T-helper 17 cell (primary cell): ENCODE measurements at regions not wholly inside any gene's neighbourhood (a gene's known extent, or its start where the extent isn't known, plus 50 kb on each side); places are given as distances from the start of the nearest gene placed in this dataset.

Source experiments
- ATAC-seq: fragments of 150-1000 bp; cut with Tn5 transposase; 2 replicates; pipeline ENCODE4 v1.10.0; 2021; ENCODE audit warnings: mild to moderate bottlenecking, moderate library complexity
- DNase-seq, 3 donors: peaks; one replicate each; pipeline versions ENCODE4 v3.0.0 to v3.0.0-alpha.2; 2020 to 2021
- H3K9me3 ChIP-seq: one replicate; pipeline ENCODE4 v1.7.0; 2013; ENCODE audit warnings: low read length, mild to moderate bottlenecking; ENCODE audit not compliant: control insufficient read depth, poor library complexity, severe bottlenecking
- H3K27ac Mint-ChIP-seq: one replicate; pipeline ENCODE4 v1.8.0; 2022; ENCODE audit warnings: mild to moderate bottlenecking, moderate library complexity, mixed read lengths
- H3K27me3 Mint-ChIP-seq: one replicate; pipeline ENCODE4 v1.8.0; 2022; ENCODE audit warnings: mixed read lengths
- H3K36me3 Mint-ChIP-seq: one replicate; pipeline ENCODE4 v1.8.0; 2022; ENCODE audit warnings: low read depth, mixed read lengths
- H3K4me1 Mint-ChIP-seq: one replicate; pipeline ENCODE4 v1.8.0; 2022; ENCODE audit warnings: mild to moderate bottlenecking, mixed read lengths
- H3K4me3 Mint-ChIP-seq: one replicate; pipeline ENCODE4 v1.8.0; 2022; ENCODE audit warnings: mild to moderate bottlenecking, moderate library complexity, mixed read lengths

DNA sequence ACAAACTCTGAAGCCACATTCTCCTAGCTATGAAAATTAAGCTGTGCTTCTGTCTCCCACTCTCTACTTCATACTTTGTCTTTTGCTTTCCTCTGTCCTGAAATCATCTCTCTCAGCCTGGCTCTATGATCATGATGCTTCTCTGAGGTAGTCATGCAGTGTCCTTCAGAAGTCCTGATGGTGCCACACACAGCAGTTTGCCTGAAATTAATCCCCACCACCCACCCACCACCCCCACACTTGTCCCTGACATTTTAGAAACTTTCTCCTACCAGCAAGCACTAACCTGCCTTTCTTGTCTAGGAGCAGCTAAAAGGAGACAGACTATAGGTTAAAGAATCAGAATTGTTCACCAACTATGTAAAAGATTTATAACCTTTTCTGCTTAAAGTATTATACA lies 282.2 kb upstream of the FAM174A start:
- no peaks in the 10 kb centered on the region for H3K9me3 ChIP-seq
- Mint-ChIP-seq H3K36me3 (no peaks in the 10 kb centered on the region), H3K27ac (no peak overlapping the region), H3K27me3 (no peaks in the 10 kb centered on the region), H3K4me3 (no peak overlapping the region), H3K4me1 (no peaks in the 10 kb centered on the region)
- ATAC-seq (no peak), DNase-seq (no peak)

DNA sequence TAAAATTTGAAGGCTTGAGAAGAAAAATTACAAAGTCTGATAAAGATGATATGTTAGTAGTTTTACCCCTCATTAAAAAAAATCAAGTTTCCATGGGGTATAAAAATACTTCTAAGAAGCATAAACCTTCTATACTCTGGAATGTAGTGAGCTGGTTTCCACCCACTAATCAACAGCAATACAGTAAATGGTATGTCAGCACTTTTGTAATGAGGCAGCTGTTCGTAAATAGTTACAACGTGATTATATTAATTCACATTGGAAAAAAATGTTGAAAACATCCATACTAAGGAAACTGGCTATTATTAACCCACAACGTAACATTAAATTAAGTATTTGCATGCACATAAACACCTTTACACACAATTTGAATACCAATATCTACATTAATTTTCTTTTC lies 283.1 kb upstream of the FAM174A start:
- ATAC-seq: no peak

DNA sequence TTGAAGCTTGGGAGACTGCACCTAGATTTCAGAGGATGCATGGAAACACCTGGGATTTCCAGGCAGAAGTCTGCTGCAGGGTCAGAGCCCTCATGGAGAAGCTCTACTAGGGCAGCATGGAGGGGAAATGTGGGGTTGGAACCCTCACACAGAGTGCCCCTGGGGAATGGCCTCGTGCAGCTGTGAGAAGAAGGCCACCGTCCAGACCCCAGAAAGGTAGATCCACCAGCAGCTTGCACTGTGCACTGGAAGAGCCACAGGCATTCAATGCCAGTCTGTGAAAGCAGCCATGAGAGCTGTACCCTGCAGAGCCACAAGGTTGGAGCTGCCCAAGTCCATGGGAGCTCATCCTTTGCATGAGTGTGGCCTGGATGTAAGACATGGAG lies 285.3 kb upstream of the FAM174A start:
- no peaks in the 10 kb centered on the region for H3K27me3 Mint-ChIP-seq
- no peaks in the 10 kb centered on the region for H3K9me3 ChIP-seq
- no peak overlapping the region for H3K4me3 Mint-ChIP-seq
- H3K36me3 Mint-ChIP-seq: no peaks in the 10 kb centered on the region
- no peak for ATAC-seq
- no peaks in the 10 kb centered on the region for H3K4me1 Mint-ChIP-seq
- no peak for DNase-seq
- H3K27ac Mint-ChIP-seq: no peak overlapping the region

More for the DNA sequence above, 283.1 kb upstream of the FAM174A start:
- no peak overlapping the region for H3K4me3 Mint-ChIP-seq
- no peaks in the 10 kb centered on the region for H3K27me3 Mint-ChIP-seq
- H3K36me3 Mint-ChIP-seq: no peaks in the 10 kb centered on the region
- no peaks in the 10 kb centered on the region for H3K9me3 ChIP-seq
- DNase-seq: no peak
- H3K27ac Mint-ChIP-seq: no peak overlapping the region
- H3K4me1 Mint-ChIP-seq: no peaks in the 10 kb centered on the region

DNA sequence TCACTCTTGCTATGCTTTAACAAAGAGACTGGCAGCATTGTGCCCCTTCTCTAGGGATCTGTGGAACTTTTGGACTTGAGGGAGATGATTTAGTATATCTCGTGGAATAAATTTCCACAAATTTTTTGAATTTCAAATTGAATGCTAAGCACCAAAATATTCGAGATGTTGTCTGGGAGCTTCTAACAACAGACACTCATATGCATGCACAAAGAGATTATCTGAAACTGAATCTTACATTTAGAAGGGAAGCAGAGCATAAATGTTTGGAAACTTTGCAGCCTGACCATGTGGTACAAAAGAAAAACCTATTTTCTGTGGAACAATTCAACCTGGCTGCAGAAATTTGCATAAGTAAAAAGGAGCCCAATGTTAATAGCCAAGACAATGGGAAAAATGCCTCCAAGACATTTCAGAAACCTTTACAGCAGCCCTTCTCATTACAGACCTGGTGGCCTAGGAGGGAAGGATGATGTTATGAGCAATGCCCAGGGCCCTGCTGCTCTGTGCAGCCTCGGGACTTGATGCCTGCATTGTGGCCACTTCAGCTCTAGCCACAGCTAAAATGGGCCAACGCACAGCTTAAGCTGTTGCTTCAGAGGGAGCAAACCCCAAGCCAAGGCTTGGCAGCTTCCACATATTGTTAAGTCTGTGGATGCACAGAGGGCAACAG lies 285.8 kb upstream of the FAM174A start:
- DNase-seq: no peak
- no peaks in the 10 kb centered on the region for H3K36me3 Mint-ChIP-seq
- no peak overlapping the region for H3K4me3 Mint-ChIP-seq
- no peaks in the 10 kb centered on the region for H3K4me1 Mint-ChIP-seq
- H3K9me3 ChIP-seq: no peaks in the 10 kb centered on the region
- no peaks in the 10 kb centered on the region for H3K27me3 Mint-ChIP-seq
- ATAC-seq: no peak
- no peak overlapping the region for H3K27ac Mint-ChIP-seq

DNA sequence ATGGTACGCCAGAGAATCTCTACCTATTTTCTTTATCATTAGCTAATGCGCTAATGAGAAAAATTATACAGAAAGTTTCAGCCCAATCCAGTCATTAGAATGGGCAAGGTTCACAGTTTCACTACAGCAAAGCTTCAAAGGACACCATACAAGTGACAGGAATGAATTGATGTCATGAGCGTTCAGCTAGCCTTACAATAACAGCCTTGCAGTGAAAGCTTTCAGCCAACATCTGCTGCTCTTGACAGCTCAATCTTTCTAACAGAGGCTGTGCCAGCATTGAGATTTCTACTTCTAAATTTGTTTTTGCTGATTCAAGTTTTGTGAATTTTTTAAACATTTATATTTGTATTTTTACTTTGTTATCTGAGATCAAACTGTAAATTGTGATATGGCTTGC lies 302.4 kb upstream of the FAM174A start:
- Mint-ChIP-seq H3K27me3 (no peaks in the 10 kb centered on the region), H3K36me3 (no peaks in the 10 kb centered on the region), H3K4me1 (no peaks in the 10 kb centered on the region), H3K27ac (no peak overlapping the region), H3K4me3 (no peak overlapping the region)
- DNase-seq (no peak), ATAC-seq (no peak)
- no peaks in the 10 kb centered on the region for H3K9me3 ChIP-seq

DNA sequence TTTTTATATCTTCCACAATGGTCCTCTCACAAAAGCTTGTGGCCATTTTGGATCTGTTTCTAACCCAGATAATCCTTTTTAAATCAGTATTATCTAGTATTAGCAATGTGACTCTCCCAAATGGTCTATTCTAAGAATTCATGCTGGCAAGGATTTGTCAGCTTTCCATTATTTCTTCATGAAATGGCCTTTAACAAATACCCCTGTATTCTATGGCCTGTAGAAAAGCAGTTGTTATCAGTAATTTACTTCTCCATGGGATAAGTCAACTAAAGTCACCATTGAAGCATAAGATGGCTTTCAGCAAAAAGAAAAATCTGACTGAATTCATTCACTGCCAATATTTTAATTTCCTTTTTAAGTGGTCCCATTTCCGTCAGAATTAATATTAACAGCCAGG lies 346.4 kb upstream of the FAM174A start:
- Mint-ChIP-seq H3K27me3 (no peaks in the 10 kb centered on the region), H3K27ac (no peak overlapping the region), H3K4me1 (no peaks in the 10 kb centered on the region)

DNA sequence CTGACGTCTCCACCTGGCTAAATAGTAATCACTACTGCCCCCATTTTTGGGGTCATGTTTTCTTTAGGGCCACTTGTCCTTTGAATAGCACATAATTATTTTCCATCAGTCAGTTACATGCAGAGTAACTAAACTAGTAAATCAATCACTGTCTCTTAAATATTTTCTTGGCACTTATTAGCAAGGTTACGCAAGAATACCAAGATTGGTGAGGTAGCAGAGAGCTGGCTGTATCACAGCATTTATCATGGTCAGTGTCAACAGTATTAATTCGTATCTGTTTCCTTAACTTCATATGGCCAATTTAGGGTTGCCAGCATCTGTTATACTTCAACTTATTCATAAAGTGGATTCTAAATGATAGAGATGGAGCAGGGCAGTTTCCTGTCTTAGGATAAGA lies 346.8 kb upstream of the FAM174A start:
- no peaks in the 10 kb centered on the region for H3K27me3 Mint-ChIP-seq
- no peaks in the 10 kb centered on the region for H3K9me3 ChIP-seq
- no peak overlapping the region for H3K4me3 Mint-ChIP-seq
- DNase-seq (no peak), ATAC-seq (no peak)
- H3K27ac Mint-ChIP-seq: no peak overlapping the region
- H3K36me3 Mint-ChIP-seq: no peaks in the 10 kb centered on the region
- H3K4me1 Mint-ChIP-seq: no peaks in the 10 kb centered on the region

More for the DNA sequence above, 346.4 kb upstream of the FAM174A start:
- H3K4me3 Mint-ChIP-seq: no peak overlapping the region
- H3K9me3 ChIP-seq: no peaks in the 10 kb centered on the region
- DNase-seq (no peak), ATAC-seq (no peak)
- H3K36me3 Mint-ChIP-seq: no peaks in the 10 kb centered on the region

DNA sequence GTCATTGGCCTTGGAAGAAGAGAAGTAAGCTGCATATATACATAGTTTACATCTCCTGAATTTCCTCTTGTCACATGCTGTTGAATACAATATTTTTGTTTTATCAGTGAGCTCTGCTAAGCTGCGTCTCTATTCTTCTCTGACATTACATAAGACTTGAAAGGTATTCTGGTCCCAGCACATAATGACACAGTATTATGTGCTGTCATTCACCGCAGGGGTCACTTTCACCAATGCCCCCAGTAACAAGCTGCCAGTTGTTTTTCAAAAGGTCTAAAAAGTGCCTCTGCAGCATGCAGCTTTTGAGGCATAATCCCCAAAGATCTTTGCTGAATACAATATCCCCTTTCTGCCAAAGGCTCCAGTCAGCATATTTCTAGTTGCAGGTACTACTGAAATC lies 349.0 kb upstream of the FAM174A start:
- no peaks in the 10 kb centered on the region for H3K36me3 Mint-ChIP-seq
- H3K4me3 Mint-ChIP-seq: no peak overlapping the region
- no peaks in the 10 kb centered on the region for H3K4me1 Mint-ChIP-seq
- H3K27ac Mint-ChIP-seq: no peak overlapping the region
- DNase-seq (no peak), ATAC-seq (no peak)
- no peaks in the 10 kb centered on the region for H3K9me3 ChIP-seq
- H3K27me3 Mint-ChIP-seq: no peaks in the 10 kb centered on the region

DNA sequence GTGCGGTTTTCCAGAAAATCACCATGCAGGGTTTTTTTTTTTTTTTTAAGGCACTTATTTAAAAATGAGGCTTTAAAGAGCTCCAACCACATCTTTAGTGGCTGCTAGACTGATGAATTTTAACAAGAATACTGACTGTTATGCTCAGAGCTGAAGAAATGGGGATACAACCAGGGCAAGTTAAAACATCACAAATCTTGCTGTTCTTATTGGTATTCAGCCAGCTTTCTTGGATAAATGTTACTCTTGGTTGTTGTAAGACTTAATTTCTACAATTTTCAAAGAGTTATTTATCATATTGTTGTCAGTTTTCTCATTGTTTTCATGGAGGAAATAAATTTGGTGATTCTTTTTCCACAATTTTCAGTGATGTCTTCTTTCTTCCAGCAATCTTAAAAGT lies 352.8 kb upstream of the FAM174A start:
- Mint-ChIP-seq H3K4me1 (no peaks in the 10 kb centered on the region), H3K4me3 (no peak overlapping the region), H3K27ac (no peak overlapping the region), H3K36me3 (no peaks in the 10 kb centered on the region), H3K27me3 (no peaks in the 10 kb centered on the region)
- DNase-seq (no peak), ATAC-seq (no peak)
- H3K9me3 ChIP-seq: no peaks in the 10 kb centered on the region

DNA sequence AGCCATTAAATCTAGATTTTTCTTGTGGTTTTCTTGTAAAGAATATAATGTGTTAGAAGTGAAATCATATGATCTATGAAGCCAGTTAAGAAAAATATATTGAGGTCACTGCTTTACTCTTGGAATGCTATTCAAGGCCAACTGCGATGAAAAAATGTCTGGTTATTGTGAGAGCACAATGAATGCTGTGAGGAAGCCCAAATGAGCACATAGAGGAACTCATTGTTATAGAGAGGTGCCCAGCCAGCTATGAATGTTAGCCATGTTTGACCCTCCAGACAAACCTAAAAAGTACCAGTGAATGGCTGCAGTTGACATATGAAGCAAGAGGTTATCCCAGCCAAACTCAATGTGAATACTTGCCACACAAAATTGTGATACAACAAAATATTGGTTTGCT lies 359.8 kb upstream of the FAM174A start:
- no peak for DNase-seq
- no peak overlapping the region for H3K27ac Mint-ChIP-seq
- H3K36me3 Mint-ChIP-seq: no peaks in the 10 kb centered on the region
- H3K4me3 Mint-ChIP-seq: no peak overlapping the region
- no peak for ATAC-seq
- no peaks in the 10 kb centered on the region for H3K9me3 ChIP-seq
- H3K27me3 Mint-ChIP-seq: no peaks in the 10 kb centered on the region
- no peaks in the 10 kb centered on the region for H3K4me1 Mint-ChIP-seq

DNA sequence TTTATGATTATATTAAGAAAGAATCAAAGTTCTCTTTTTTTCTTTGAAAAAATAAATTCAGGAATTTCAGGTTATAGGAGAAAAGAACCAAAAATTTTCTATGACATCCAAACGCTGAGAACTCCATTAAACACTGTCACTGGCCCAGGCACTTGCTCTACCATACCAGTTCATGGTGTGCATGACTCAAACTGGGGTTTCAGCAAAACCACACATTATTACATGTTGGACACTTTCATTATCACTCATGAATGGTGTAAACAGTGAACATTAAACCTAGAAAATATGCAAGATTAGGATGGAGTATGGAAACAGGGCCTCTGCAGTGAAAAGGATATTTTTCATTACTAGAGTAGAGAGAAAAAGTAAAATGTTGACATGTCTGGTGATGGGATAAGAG lies 369.9 kb upstream of the FAM174A start:
- no peak for ATAC-seq
- no peak overlapping the region for H3K27ac Mint-ChIP-seq
- H3K27me3 Mint-ChIP-seq: no peaks in the 10 kb centered on the region
- H3K4me1 Mint-ChIP-seq: no peaks in the 10 kb centered on the region
- no peaks in the 10 kb centered on the region for H3K9me3 ChIP-seq
- no peak for DNase-seq
- H3K36me3 Mint-ChIP-seq: no peaks in the 10 kb centered on the region
- no peak overlapping the region for H3K4me3 Mint-ChIP-seq

DNA sequence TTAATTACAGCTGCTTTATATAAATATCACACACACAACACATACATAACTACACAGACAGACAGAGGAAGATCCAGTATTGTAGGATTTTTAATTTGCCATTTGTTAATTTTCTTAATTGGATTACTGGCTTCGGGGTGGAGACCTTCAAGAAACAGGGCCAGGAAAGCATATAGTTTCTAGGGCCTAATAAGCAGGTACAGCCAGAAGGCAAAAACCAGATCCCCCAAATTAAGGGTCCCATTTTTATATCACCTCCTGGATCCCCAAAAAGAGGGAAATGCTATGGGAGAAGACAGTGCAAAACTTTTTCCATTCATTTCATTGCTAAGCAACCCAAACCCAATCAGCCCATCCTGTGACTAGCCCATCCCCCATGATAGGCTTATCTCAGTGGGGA lies 373.3 kb upstream of the FAM174A start:
- Mint-ChIP-seq H3K27ac (no peak overlapping the region), H3K4me1 (no peaks in the 10 kb centered on the region), H3K27me3 (no peaks in the 10 kb centered on the region), H3K4me3 (no peak overlapping the region), H3K36me3 (no peaks in the 10 kb centered on the region)
- no peak for ATAC-seq
- H3K9me3 ChIP-seq: no peaks in the 10 kb centered on the region
- no peak for DNase-seq

DNA sequence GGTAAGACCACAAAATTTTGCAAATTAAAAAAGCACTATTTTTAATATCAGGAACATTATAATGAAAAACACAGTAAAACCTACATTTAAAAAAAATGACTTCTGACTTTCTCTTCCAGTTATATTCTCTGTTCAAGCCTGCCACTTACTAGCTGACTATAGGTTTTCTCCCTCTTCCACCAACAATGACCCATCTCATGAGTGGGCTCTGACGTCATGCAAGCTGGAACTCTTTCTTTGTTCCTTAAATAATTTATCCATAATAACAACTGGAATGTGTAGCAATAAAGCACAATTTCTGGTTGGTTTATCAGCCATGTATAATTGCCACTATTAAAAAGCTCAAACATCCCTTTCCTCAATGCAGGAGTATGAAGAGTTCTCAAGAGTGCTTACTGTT lies 378.1 kb upstream of the FAM174A start:
- ATAC-seq (no peak), DNase-seq (no peak)
- H3K9me3 ChIP-seq: no peaks in the 10 kb centered on the region
- Mint-ChIP-seq H3K27me3 (no peaks in the 10 kb centered on the region), H3K36me3 (no peaks in the 10 kb centered on the region), H3K4me1 (no peaks in the 10 kb centered on the region), H3K27ac (no peak overlapping the region), H3K4me3 (no peak overlapping the region)

DNA sequence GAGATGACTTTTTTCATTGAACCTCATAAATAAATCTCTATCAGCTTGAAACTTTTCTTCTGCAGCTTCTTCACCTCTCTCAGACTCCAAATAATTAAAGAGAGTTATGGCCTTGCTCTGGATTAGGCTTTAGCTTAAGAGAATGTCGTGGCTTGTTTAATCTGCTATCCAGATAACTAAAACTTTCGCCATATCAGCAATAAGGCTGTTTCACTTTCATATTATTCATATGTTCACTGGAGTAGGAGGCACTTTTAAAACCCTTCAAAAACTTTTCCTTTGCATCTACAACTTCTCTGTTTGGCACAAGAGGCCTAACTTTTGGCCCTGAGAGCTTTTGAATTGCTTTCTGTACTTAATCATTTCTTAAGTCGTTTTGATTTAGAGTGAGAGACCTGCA lies 386.9 kb upstream of the FAM174A start:
- H3K27ac Mint-ChIP-seq: no peak overlapping the region
- no peak for DNase-seq
- H3K4me1 Mint-ChIP-seq: no peaks in the 10 kb centered on the region
- H3K36me3 Mint-ChIP-seq: no peaks in the 10 kb centered on the region
- no peaks in the 10 kb centered on the region for H3K27me3 Mint-ChIP-seq
- no peak overlapping the region for H3K4me3 Mint-ChIP-seq
- no peaks in the 10 kb centered on the region for H3K9me3 ChIP-seq
- no peak for ATAC-seq
